Astrocyte of the cerebellum (primary cell): ENCODE measurements at regions not wholly inside any gene's neighbourhood (a gene's known extent, or its start where the extent isn't known, plus 50 kb on each side); places are given as distances from the start of the nearest gene placed in this dataset.

ENCODE experiments used
- DNase-seq: peaks from one replicate; pipeline ENCODE4 v3.0.0-alpha.2; 2011; ENCODE audit warnings: low read depth
- H3K4me3 ChIP-seq: 2 replicates; pipeline ENCODE4 v1.5.1; 2011; ENCODE audit warnings: mild to moderate bottlenecking, low read depth, low read length, moderate library complexity
- in situ Hi-C: cut with HindIII; loops from 2 replicates; pipeline ENCODE4 v1.10.0; 2017; ENCODE audit warnings: low sequenced_read_pairs
- TF ChIP-seq, protein P1 (sequence below): IDR thresholded peaks from 2 replicates; pipeline ENCODE4 v1.5.1; 2012; ENCODE audit warnings: low read length, low read depth, moderate library complexity, mild to moderate bottlenecking; ENCODE audit errors: missing control alignments

GRCh38 chr10:42932116-42932515 lies 144.8 kb upstream of the RET start:
- in situ Hi-C loops, result no loop called here
- TF ChIP-seq, protein P1, sequence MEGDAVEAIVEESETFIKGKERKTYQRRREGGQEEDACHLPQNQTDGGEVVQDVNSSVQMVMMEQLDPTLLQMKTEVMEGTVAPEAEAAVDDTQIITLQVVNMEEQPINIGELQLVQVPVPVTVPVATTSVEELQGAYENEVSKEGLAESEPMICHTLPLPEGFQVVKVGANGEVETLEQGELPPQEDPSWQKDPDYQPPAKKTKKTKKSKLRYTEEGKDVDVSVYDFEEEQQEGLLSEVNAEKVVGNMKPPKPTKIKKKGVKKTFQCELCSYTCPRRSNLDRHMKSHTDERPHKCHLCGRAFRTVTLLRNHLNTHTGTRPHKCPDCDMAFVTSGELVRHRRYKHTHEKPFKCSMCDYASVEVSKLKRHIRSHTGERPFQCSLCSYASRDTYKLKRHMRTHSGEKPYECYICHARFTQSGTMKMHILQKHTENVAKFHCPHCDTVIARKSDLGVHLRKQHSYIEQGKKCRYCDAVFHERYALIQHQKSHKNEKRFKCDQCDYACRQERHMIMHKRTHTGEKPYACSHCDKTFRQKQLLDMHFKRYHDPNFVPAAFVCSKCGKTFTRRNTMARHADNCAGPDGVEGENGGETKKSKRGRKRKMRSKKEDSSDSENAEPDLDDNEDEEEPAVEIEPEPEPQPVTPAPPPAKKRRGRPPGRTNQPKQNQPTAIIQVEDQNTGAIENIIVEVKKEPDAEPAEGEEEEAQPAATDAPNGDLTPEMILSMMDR, result no peak
- H3K4me3 ChIP-seq, result no peak overlapping the region
- no peak for DNase-seq

GRCh38 chr10:42932735-42933447 lies 144.0 kb upstream of the RET start:
- no peak overlapping the region for H3K4me3 ChIP-seq
- no peak for DNase-seq
- in situ Hi-C loops, result no loop called here
- TF ChIP-seq, protein P1, result no peak

- TF ChIP-seq, protein P1, result no peak
- H3K4me3 ChIP-seq, result no peak overlapping the region
- DNase-seq, result no peak
- in situ Hi-C loops, result no loop called here
Measured at GRCh38 chr10:42933448-42934340, 143.2 kb upstream of the RET start.

DNA sequence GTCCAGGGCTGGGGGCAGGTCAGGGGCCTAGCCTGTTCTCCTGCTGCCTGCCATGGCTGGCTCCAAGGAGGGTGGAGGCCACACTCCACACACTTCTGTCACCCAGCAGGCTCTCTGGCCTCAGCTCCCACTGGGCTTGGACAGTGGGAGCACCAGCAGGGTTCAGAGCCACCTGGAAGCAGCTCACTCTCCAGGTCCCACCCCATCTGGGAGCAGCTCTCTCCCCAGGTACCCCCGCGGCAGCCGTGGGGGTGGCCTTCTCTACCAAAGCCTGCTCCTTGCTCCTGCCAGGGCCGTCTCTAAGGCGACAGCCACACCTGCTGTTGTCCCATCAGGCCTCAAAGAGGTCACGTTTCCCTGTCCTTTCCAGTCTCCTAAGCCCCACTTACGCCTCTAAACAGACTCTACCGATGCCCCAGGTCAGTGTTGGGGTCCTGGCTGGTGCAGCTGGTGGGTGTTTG lies 142.5 kb upstream of the RET start:
- in situ Hi-C loops, result no loop called here
- DNase-seq, result no peak
- H3K4me3 ChIP-seq, result no peak overlapping the region
- TF ChIP-seq, protein P1, result no peak

- in situ Hi-C loops, result no loop called here
- no peak overlapping the region for H3K4me3 ChIP-seq
- no peak for DNase-seq
- TF ChIP-seq, protein P1, result no peak
Measured at GRCh38 chr10:42934842-42935241, 142.0 kb upstream of the RET start.

GRCh38 chr10:42935466-42935865 lies 141.4 kb upstream of the RET start:
- no peak overlapping the region for H3K4me3 ChIP-seq
- in situ Hi-C loops, result no loop called here
- DNase-seq, result no peak
- TF ChIP-seq, protein P1, result no peak
